OCI-LY7 (cell line): ENCODE measurements at regions not wholly inside any gene's neighbourhood (a gene's known extent, or its start where the extent isn't known, plus 50 kb on each side); places are given as distances from the start of the nearest gene placed in this dataset.
A peak's percentile ranks its signal among the peaks of the same experiment; 100 is the strongest.

Experiments
- BruUV-seq: library from RNA; stranded (reverse); fragments of 400-500 nt; replicated peaks from 2 replicates; lab custom pipeline; 2021; lab: Mats Ljungman, UMichigan
- CTCF ChIA-PET: fragments of 300-600 bp; sonication (Branson Sonifier 250); formaldehyde crosslinking; loops from one replicate; lab custom pipeline; 2022; ENCODE audit warnings: antibody characterized with exemption; ENCODE audit not compliant: unreplicated experiment; lab: Charles Lee
- POLR2A ChIA-PET: fragments of 300-600 bp; sonication (Branson Sonifier 250); formaldehyde crosslinking; loops from one replicate; lab custom pipeline; 2022; ENCODE audit warnings: antibody characterized with exemption; lab: Charles Lee
- DNase-seq: peaks from one replicate; pipeline ENCODE4 v3.0.0-alpha.2; 2015; ENCODE audit warnings: low spot score
- H2AFZ ChIP-seq: fragments of 200-600 bp; sonication (generic), shearing (Covaris generic); 2 replicates; pipeline ENCODE4 v1.6.1; 2014; ENCODE audit warnings: mild to moderate bottlenecking, antibody characterized with exemption, low read length, moderate library complexity
- H3K27ac ChIP-seq: fragments of 200-600 bp; sonication (generic); 2 replicates; pipeline ENCODE4 v1.5.1; 2014; ENCODE audit warnings: mixed run types, low read depth, mild to moderate bottlenecking, moderate library complexity, low read length, inconsistent platforms; ENCODE audit not compliant: poor library complexity, severe bottlenecking
- H3K36me3 ChIP-seq: fragments of 200-600 bp; sonication (generic); 2 replicates; pipeline ENCODE4 v1.6.1; 2014; ENCODE audit warnings: mild to moderate bottlenecking, antibody characterized with exemption, low read length, moderate library complexity, mixed read lengths; ENCODE audit not compliant: insufficient read depth
- H3K4me1 ChIP-seq: fragments of 200-600 bp; sonication (generic); 2 replicates; pipeline ENCODE4 v1.5.1; 2014; ENCODE audit warnings: mild to moderate bottlenecking, low read length; ENCODE audit not compliant: insufficient read depth, poor library complexity, severe bottlenecking
- H3K4me2 ChIP-seq: fragments of 200-600 bp; sonication (generic); 2 replicates; pipeline ENCODE4 v1.6.1; 2014; ENCODE audit warnings: mild to moderate bottlenecking, low read length
- H3K4me3 ChIP-seq: fragments of 200-600 bp; sonication (generic); 2 replicates; pipeline ENCODE4 v1.5.1; 2014; ENCODE audit warnings: mild to moderate bottlenecking, low read depth, low read length; ENCODE audit not compliant: poor library complexity, severe bottlenecking
- H3K79me2 ChIP-seq: fragments of 200-600 bp; sonication (generic); 2 replicates; pipeline ENCODE4 v1.6.1; 2016; ENCODE audit warnings: low read depth, mild to moderate bottlenecking, low read length, moderate library complexity, mixed read lengths; ENCODE audit not compliant: insufficient read depth
- H3K9me2 ChIP-seq: fragments of 200-600 bp; sonication (generic); 2 replicates; pipeline ENCODE4 v1.6.1; 2016; ENCODE audit warnings: mild to moderate bottlenecking, low read length, mixed read lengths; ENCODE audit not compliant: insufficient read depth
- H3K9me3 ChIP-seq: fragments of 200-600 bp; sonication (generic); 2 replicates; pipeline ENCODE4 v1.6.1; 2014; ENCODE audit warnings: mild to moderate bottlenecking, mixed run types, low read length, mixed read lengths
- H4K20me1 ChIP-seq: fragments of 200-600 bp; sonication (generic); 2 replicates; pipeline ENCODE4 v1.6.1; 2014; ENCODE audit warnings: mild to moderate bottlenecking, antibody characterized with exemption, low read length, moderate library complexity, mixed read lengths; ENCODE audit not compliant: insufficient read depth
- CTCF ChIP-seq: fragments of 200-600 bp; sonication (generic); conservative IDR thresholded peaks from 2 replicates; pipeline ENCODE4 v1.5.1; 2014; ENCODE audit warnings: mild to moderate bottlenecking, antibody characterized with exemption, low read length, moderate library complexity, mixed read lengths
- EZH2phosphoT487 ChIP-seq: fragments of 200-600 bp; sonication (generic); IDR thresholded peaks from 2 replicates; pipeline ENCODE4 v1.6.1; 2018; ENCODE audit warnings: low read depth, borderline replicate concordance, mild to moderate bottlenecking, mixed run types, antibody characterized with exemption, low read length, moderate library complexity, mixed read lengths
- intact Hi-C: fragments of 100-400 bp; cut with micrococcal nuclease; formaldehyde crosslinking; loops from one replicate; pipeline ENCODE4 v1.10.0; 2022; ENCODE audit not compliant: unreplicated experiment

GRCh38 chr17:77446940-77447634, 306.3 kb downstream of the SEC14L1 start:
- Histone ChIP-seq H3K4me3 (peak overlapping the region; percentile 47), H3K36me3 (peaks cover 41% of the 10 kb centered on the region), H3K9me2 (no peaks in the 10 kb centered on the region), H3K9me3 (no peaks in the 10 kb centered on the region), H4K20me1 (no peaks in the 10 kb centered on the region), H3K79me2 (peaks cover 74% of the 10 kb centered on the region), H3K27ac (peak overlapping the region; percentile 95), H2AFZ (no peak overlapping the region), H3K4me2 (peak overlapping the region; percentile 80), H3K4me1 (peaks cover 81% of the 10 kb centered on the region)
- TF ChIP-seq CTCF (peak; percentile 38; the same call in 1 of the 2 replicates), EZH2phosphoT487 (no peak)
- ChIA-PET POLR2A (interaction anchor here (0.6 to 3.8 kb wide), 5 partner anchors 11 to 1328 kb away, joined by 3 to 26 read pairs (median 3); no protein-coding TSS in a partner anchor), CTCF (interaction anchor here (0.9 kb wide), 1 partner anchor 13 kb away, joined by 3 read pairs; no protein-coding TSS in a partner anchor)
- intact Hi-C loops = loop anchor here (5.0 to 10.0 kb wide), 5 partner anchors 602 to 1898 kb away; partner anchors contain the start of genes MFSD11, SRSF2 and TMC6
- BruUV-seq = no TSS peak
- no peak for DNase-seq

- Histone ChIP-seq H3K36me3 (peaks cover 52% of the 10 kb centered on the region), H3K79me2 (peaks cover 80% of the 10 kb centered on the region), H3K9me2 (no peaks in the 10 kb centered on the region), H3K4me3 (peak overlapping the region; percentile 76), H2AFZ (no peak overlapping the region), H3K4me2 (peak overlapping the region; percentile 76), H3K9me3 (no peaks in the 10 kb centered on the region), H4K20me1 (no peaks in the 10 kb centered on the region), H3K27ac (peak overlapping the region; percentile 95), H3K4me1 (peaks cover 71% of the 10 kb centered on the region)
- POLR2A ChIA-PET = interaction anchor here (0.5 to 6.7 kb wide), 10 partner anchors 10 to 304 kb away, joined by 3 to 99 read pairs (median 4); no protein-coding TSS in a partner anchor
- TF ChIP-seq EZH2phosphoT487 (no peak), CTCF (no peak; the same call in 1 of the 2 replicates)
- intact Hi-C loops = loop anchor here (5.0 to 10.0 kb wide), 5 partner anchors 605 to 1895 kb away; partner anchors contain the start of genes MFSD11, SRSF2 and TMC6
- no TSS peak for BruUV-seq
- DNase-seq = peak; percentile 54
- CTCF ChIA-PET = interaction anchor here (0.6 to 1.8 kb wide), 5 partner anchors 9 to 48 kb away, joined by 3 to 7 read pairs (median 5); no protein-coding TSS in a partner anchor
Measured at GRCh38 chr17:77449373-77449907, 308.7 kb downstream of the SEC14L1 start.
